Stimulated activated naive CD8-positive, alpha-beta T cell treated with anti-CD3 and anti-CD28 coated beads, Interleukin-15, Interleukin-2, amounts not matched to agents 100 ng/mL and 50 ng/mL, for 24 hours (primary cell): ENCODE measurements at regions not wholly inside any gene's neighbourhood (a gene's known extent, or its start where the extent isn't known, plus 50 kb on each side); places are given as distances from the start of the nearest gene placed in this dataset.
"Not testable (repeated sequence)": the region's sequence is repeated elsewhere in the genome, so short reads cannot be mapped to it uniquely, and the experiment has no call there.

ENCODE experiments used
- H3K27ac Mint-ChIP-seq: one replicate; pipeline ENCODE4 v1.8.0; 2021; ENCODE audit warnings: mild to moderate bottlenecking, mixed read lengths
- H3K27me3 Mint-ChIP-seq: one replicate; pipeline ENCODE4 v1.8.0; 2021; ENCODE audit warnings: mixed read lengths
- H3K36me3 Mint-ChIP-seq: one replicate; pipeline ENCODE4 v1.8.0; 2021; ENCODE audit warnings: low read depth, mixed read lengths
- H3K4me1 Mint-ChIP-seq: one replicate; pipeline ENCODE4 v1.8.0; 2021; ENCODE audit warnings: low read depth, mixed read lengths
- H3K4me3 Mint-ChIP-seq: one replicate; pipeline ENCODE4 v1.8.0; 2021; ENCODE audit warnings: mild to moderate bottlenecking, mixed read lengths
- H3K9me3 Mint-ChIP-seq: one replicate; pipeline ENCODE4 v1.8.0; 2021; ENCODE audit warnings: mixed read lengths

DNA sequence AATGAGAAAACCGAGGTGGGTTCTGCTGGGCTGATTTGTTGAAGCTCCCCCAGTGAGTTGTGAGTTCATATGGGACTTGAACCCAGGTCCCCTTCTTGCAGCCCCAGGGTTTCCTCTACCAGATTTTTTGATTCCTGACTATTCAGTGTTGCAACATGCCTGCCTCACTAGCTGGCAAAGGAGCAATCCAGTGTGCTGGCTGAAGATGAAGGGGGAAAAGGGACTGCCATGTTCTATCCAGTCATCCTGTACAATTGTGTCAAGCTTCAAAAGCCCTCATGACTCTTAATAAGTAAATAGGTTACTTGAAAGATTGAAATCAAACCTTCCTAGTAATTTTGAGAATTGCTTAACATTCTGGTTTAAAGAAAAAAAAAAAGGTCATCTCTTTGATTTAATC lies 211.5 kb upstream of the TP63 start:
- H3K4me1 Mint-ChIP-seq = no peaks in the 10 kb centered on the region
- H3K27ac Mint-ChIP-seq = no peak overlapping the region
- H3K9me3 Mint-ChIP-seq = no peaks in the 10 kb centered on the region
- H3K27me3 Mint-ChIP-seq = no peaks in the 10 kb centered on the region
- H3K4me3 Mint-ChIP-seq = no peak overlapping the region
- no peaks in the 10 kb centered on the region for H3K36me3 Mint-ChIP-seq

- H3K27me3 Mint-ChIP-seq = no peaks in the 10 kb centered on the region
- H3K27ac Mint-ChIP-seq = no peak overlapping the region
- H3K4me3 Mint-ChIP-seq = no peak overlapping the region
- no peaks in the 10 kb centered on the region for H3K4me1 Mint-ChIP-seq
- no peaks in the 10 kb centered on the region for H3K36me3 Mint-ChIP-seq
- no peaks in the 10 kb centered on the region for H3K9me3 Mint-ChIP-seq
Observed at GRCh38 chr3:189424922-189425321, 206.3 kb upstream of the TP63 start.

- H3K4me1 Mint-ChIP-seq = no peaks in the 10 kb centered on the region
Observed at GRCh38 chr3:189429019-189429418, 202.2 kb upstream of the TP63 start.

DNA sequence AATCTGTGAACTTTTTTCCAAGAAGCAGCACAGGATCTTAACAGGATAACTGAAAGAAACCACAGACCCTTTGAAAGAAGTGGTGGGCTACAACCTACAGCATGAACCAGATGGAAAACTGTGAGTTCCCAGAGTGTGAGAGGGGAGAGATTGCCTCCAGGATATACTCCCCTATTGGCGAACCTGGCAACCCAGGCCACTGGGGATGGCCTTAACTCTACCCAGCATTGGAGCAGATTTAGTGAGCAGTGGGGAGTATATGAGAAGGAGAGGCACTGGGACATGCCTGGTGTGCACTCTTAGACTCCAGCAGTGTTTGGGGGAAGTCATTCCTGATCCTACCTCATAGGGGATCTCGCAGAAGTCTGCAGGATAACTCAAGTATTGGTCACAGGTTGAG lies 201.0 kb upstream of the TP63 start:
- Mint-ChIP-seq H3K27me3 (no peaks in the 10 kb centered on the region), H3K9me3 (peaks cover 16% of the 10 kb centered on the region), H3K4me3 (no peak overlapping the region), H3K27ac (no peak overlapping the region), H3K4me1 (no peaks in the 10 kb centered on the region), H3K36me3 (no peaks in the 10 kb centered on the region)

More at GRCh38 chr3:189429019-189429418, 202.2 kb upstream of the TP63 start:
- Mint-ChIP-seq H3K9me3 (peaks cover 8% of the 10 kb centered on the region), H3K27me3 (no peaks in the 10 kb centered on the region), H3K4me3 (no peak overlapping the region), H3K27ac (no peak overlapping the region), H3K36me3 (no peaks in the 10 kb centered on the region)

DNA sequence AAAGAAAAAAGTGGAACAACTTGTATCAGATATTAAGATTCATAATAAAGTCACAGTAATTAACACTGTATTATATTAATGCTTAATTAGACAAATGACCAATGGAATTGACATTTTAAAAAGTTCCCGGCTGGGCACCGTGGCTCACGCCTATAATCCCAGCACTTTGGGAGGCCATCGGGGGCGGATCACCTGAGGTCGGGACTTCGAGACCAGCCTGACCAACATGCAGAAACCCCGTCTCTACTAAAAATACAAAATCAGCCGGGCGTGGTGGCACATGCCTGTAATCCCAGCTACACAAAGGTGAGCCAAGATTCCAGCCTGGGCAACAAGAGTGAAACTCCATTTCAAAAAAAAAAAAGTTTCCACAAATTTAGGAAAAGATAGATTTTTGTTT lies 188.9 kb upstream of the TP63 start:
- H3K4me1 Mint-ChIP-seq, H3K9me3 Mint-ChIP-seq, H3K36me3 Mint-ChIP-seq, H3K4me3 Mint-ChIP-seq, H3K27me3 Mint-ChIP-seq, H3K27ac Mint-ChIP-seq: not testable (repeated sequence)

DNA sequence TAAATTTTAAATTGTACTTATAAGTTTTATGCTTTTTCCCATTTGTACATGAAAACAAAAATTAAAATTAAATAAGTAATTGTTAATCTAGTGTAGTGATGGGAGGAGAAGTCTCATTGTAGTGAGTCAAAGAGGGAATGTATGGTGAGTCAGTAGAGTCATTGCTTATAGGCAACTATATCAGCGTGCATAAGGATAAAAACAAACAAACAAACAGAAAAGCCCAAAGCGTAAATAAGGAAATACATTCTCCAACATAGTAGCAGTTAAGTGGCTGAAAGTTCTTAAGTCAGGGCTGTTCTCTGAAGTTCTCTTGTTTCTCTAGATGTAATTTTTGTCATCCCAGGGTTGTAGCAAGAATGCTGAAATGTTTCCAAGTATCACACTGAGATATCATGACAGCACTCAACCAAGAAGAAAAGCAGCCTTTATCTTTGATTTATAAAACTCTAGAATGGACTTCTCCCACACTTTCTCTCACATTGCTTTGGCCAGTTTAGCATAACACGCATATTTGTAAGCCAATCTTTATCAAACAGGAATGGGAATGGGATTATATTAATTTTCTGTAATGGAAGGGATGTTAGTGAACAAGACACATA lies 184.1 kb upstream of the TP63 start:
- Mint-ChIP-seq H3K4me3 (no peak overlapping the region), H3K36me3 (no peaks in the 10 kb centered on the region), H3K4me1 (no peaks in the 10 kb centered on the region), H3K27ac (no peak overlapping the region), H3K9me3 (no peaks in the 10 kb centered on the region), H3K27me3 (no peaks in the 10 kb centered on the region)

DNA sequence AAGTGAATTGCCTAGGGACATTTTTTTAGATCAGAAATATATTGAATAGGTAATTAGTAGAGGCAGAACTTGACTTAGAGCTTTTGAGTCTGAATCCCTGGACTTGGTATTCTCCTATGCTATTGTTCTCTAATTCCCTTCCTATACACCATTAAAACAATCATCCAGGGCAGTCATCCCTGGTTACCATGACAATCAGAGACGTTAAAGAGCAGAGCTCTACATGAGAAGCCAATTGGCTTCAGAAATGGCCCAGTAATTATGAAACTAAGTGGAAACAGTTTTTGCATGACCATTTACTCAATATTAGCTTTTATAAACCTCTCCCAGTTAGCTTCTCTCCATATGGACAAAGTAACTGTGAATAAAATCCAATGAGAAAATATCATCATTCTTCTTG lies 182.1 kb upstream of the TP63 start:
- no peak overlapping the region for H3K27ac Mint-ChIP-seq
- H3K4me3 Mint-ChIP-seq = no peak overlapping the region
- no peaks in the 10 kb centered on the region for H3K36me3 Mint-ChIP-seq
- no peaks in the 10 kb centered on the region for H3K27me3 Mint-ChIP-seq
- H3K4me1 Mint-ChIP-seq = no peaks in the 10 kb centered on the region
- H3K9me3 Mint-ChIP-seq = no peaks in the 10 kb centered on the region

DNA sequence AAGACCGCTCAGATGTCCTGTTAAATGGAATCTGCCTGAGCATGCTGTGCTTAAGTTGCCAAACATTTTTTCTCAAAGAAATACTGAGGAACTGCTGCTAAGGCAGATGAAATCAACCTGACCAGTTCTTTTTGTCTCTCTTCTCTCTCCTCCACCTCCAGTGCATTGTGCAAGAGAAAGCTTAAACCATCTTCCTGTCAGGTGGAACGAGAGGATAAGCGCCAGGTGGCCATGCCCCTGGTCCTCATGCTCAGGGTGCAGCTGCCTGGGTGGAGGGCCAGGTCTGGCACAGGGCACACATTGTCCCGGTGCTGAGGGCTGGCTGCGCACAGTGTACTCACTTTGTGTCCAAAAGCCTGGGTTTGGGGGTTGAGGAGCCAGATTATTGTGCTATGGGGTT lies 176.2 kb upstream of the TP63 start:
- no peaks in the 10 kb centered on the region for H3K27me3 Mint-ChIP-seq

GRCh38 chr3:189455641-189456417 lies 175.4 kb upstream of the TP63 start:
- Mint-ChIP-seq H3K4me1 (no peaks in the 10 kb centered on the region), H3K36me3 (no peaks in the 10 kb centered on the region), H3K27ac (no peak overlapping the region), H3K4me3 (no peak overlapping the region), H3K27me3 (no peaks in the 10 kb centered on the region), H3K9me3 (peaks cover 3% of the 10 kb centered on the region)

More for the DNA sequence above, 176.2 kb upstream of the TP63 start:
- H3K4me3 Mint-ChIP-seq = no peak overlapping the region
- H3K36me3 Mint-ChIP-seq = no peaks in the 10 kb centered on the region
- peaks cover 3% of the 10 kb centered on the region for H3K9me3 Mint-ChIP-seq
- H3K4me1 Mint-ChIP-seq = no peaks in the 10 kb centered on the region
- no peak overlapping the region for H3K27ac Mint-ChIP-seq

GRCh38 chr3:189457201-189457607 lies 174.0 kb upstream of the TP63 start:
- H3K9me3 Mint-ChIP-seq = peaks cover 3% of the 10 kb centered on the region

DNA sequence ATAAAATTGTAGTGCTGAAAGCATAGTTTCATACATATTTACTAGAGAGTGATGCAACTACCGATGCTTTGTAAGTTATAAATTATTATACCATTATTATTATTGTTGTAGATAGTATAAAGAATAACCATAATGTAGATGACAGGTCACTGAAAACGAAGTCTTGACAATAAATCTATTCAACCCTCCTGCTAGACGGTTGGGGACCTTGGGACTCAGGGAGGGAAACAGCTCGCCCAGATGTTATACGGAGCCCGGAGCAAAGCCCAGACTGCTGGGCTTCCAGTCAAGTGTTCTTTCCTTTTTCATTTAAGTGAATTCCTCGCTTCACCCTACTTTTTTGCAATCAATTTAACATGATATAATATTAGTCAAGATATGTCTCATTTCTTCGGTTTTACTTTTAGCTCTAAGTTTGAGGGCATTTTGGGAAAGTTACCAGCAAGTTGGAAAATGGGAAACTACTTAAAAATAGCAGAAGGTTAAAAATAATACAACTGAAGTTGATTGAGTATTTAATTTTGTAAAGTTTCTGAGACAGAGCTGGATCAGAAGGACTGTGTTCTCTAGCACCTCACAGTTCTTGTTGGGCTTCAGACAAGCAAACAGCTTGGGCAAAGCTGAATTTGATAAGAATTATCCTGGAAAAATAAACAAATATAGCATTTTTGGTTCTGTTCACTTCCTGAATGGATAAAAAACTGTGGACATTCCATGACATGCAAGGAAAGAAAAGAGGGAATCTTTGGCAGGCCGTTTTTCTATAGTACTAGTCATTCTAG lies 173.4 kb upstream of the TP63 start:
- H3K9me3 Mint-ChIP-seq = peaks cover 3% of the 10 kb centered on the region
- no peaks in the 10 kb centered on the region for H3K27me3 Mint-ChIP-seq
- no peaks in the 10 kb centered on the region for H3K4me1 Mint-ChIP-seq
- H3K4me3 Mint-ChIP-seq = no peak overlapping the region
- H3K36me3 Mint-ChIP-seq = no peaks in the 10 kb centered on the region
- H3K27ac Mint-ChIP-seq = no peak overlapping the region

More at GRCh38 chr3:189457201-189457607, 174.0 kb upstream of the TP63 start:
- Mint-ChIP-seq H3K4me3 (no peak overlapping the region), H3K4me1 (no peaks in the 10 kb centered on the region), H3K27me3 (no peaks in the 10 kb centered on the region), H3K27ac (no peak overlapping the region), H3K36me3 (no peaks in the 10 kb centered on the region)

DNA sequence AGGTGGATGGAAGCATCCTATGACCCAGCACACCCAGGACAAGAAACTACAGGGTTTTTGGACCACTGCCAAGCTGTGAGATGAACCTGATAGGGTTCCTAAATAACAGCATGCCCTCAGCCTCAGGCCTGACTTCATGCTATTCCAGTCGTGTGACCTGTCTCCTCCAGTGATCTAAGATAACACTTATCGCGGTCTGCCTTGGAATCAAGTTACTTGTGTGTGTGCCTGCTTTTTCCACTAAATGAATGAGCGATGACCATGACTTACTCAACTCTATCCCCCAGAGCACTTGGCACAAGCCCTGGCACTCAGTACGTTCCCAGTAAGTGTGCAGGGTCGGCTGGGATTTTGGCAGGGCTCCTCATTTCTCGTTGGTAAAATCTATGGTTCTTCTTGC lies 172.7 kb upstream of the TP63 start:
- Mint-ChIP-seq H3K27me3 (no peaks in the 10 kb centered on the region), H3K4me3 (no peak overlapping the region), H3K4me1 (no peaks in the 10 kb centered on the region), H3K36me3 (no peaks in the 10 kb centered on the region), H3K9me3 (peaks cover 3% of the 10 kb centered on the region), H3K27ac (no peak overlapping the region)

- Mint-ChIP-seq H3K4me1 (no peaks in the 10 kb centered on the region), H3K4me3 (no peak overlapping the region), H3K27me3 (no peaks in the 10 kb centered on the region), H3K27ac (no peak overlapping the region), H3K9me3 (peaks cover 3% of the 10 kb centered on the region), H3K36me3 (no peaks in the 10 kb centered on the region)
Observed at GRCh38 chr3:189459231-189459630, 172.0 kb upstream of the TP63 start.

DNA sequence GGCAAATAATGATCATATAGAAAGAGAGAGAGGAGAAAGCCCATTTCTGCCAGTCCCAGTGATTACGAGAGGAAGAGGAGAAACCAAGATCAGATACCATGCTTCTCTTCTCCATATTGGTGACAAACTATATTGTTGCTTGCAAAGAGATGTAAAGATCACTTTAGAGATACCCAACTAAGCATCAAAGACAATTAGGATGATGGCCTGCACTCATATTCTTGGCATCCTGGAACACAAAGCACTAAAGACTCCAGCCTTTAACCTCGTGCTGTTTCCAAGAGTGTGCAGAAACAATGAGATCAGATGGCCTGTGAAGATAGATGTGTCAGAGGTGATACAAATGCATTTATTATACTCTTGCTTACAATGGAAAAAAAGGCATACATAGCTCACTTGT lies 170.7 kb upstream of the TP63 start:
- Mint-ChIP-seq H3K27ac (no peak overlapping the region), H3K27me3 (no peaks in the 10 kb centered on the region), H3K4me1 (no peaks in the 10 kb centered on the region), H3K9me3 (peaks cover 3% of the 10 kb centered on the region), H3K36me3 (no peaks in the 10 kb centered on the region), H3K4me3 (no peak overlapping the region)

GRCh38 chr3:189464799-189465198 lies 166.4 kb upstream of the TP63 start:
- Mint-ChIP-seq H3K4me1 (no peaks in the 10 kb centered on the region), H3K27me3 (no peaks in the 10 kb centered on the region), H3K4me3 (no peak overlapping the region), H3K27ac (no peak overlapping the region), H3K9me3 (no peaks in the 10 kb centered on the region), H3K36me3 (no peaks in the 10 kb centered on the region)
